ENCODE measurements at regions not wholly inside any gene's neighbourhood (a gene's known extent, or its start where the extent isn't known, plus 50 kb on each side); places are given as distances from the start of the nearest gene placed in this dataset.

GRCh38 chr15:98190914-98191313 is 230.4 kb downstream of the ARRDC4 start:
- Mint-ChIP-seq H3K27ac (no peak overlapping the region), H3K4me1 (ENCODE audit: low read depth) (no peaks in the 10 kb centered on the region), H3K9me3 (0 out of 2 replicates have a peak, but pooled peaks cover 4% of the 10 kb centered on the region), H3K36me3 (ENCODE audit: low read depth) (peaks cover 3% of the 10 kb centered on the region; the same call in 1 of the 2 replicates), H3K4me3 (no peak overlapping the region), H3K27me3 (ENCODE audit: insufficient read depth) (peaks cover 31% of the 10 kb centered on the region)
- no peak for DNase-seq
- TF ChIP-seq, protein P1, sequence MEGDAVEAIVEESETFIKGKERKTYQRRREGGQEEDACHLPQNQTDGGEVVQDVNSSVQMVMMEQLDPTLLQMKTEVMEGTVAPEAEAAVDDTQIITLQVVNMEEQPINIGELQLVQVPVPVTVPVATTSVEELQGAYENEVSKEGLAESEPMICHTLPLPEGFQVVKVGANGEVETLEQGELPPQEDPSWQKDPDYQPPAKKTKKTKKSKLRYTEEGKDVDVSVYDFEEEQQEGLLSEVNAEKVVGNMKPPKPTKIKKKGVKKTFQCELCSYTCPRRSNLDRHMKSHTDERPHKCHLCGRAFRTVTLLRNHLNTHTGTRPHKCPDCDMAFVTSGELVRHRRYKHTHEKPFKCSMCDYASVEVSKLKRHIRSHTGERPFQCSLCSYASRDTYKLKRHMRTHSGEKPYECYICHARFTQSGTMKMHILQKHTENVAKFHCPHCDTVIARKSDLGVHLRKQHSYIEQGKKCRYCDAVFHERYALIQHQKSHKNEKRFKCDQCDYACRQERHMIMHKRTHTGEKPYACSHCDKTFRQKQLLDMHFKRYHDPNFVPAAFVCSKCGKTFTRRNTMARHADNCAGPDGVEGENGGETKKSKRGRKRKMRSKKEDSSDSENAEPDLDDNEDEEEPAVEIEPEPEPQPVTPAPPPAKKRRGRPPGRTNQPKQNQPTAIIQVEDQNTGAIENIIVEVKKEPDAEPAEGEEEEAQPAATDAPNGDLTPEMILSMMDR (IDR thresholded peaks at IDR 0.05), result no peak

DNA sequence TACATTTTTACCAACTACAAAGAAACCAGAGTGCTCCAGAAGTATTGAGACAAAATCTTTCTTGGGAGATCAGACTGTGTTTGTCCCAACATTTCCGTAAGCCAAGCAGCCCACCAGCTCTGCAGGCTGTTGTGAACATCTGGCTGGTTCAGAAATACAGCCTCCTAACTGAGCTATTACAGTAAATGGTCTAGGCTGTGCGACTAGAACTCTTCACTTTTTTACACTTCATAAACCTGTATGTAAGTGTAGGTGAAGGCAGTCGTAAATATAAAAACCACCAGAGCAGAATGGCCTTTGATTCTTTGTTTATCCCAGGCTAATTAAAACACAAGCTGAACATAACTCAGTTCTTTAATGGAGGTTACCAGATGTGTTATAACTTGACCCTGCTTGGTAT is 235.3 kb downstream of the ARRDC4 start:
- H3K4me1 Mint-ChIP-seq (ENCODE audit: low read depth), result no peaks in the 10 kb centered on the region
- no peak overlapping the region for H3K27ac Mint-ChIP-seq
- no peak overlapping the region for H3K4me3 Mint-ChIP-seq
- H3K9me3 Mint-ChIP-seq, result 0 out of 2 replicates have a peak, but pooled peaks cover under 1% of the 10 kb centered on the region
- H3K27me3 Mint-ChIP-seq (ENCODE audit: insufficient read depth), result peaks cover 20% of the 10 kb centered on the region
- peaks cover 1% of the 10 kb centered on the region; the same call in 1 of the 2 replicates for H3K36me3 Mint-ChIP-seq (ENCODE audit: low read depth)
- DNase-seq, result no peak
- TF ChIP-seq, protein P1 (IDR thresholded peaks at IDR 0.05), result no peak

GRCh38 chr15:98196371-98196770 is 235.9 kb downstream of the ARRDC4 start:
- H3K4me1 Mint-ChIP-seq (ENCODE audit: low read depth), result no peaks in the 10 kb centered on the region
- H3K9me3 Mint-ChIP-seq, result no peaks in the 10 kb centered on the region
- H3K27ac Mint-ChIP-seq, result no peak overlapping the region
- no peaks in the 10 kb centered on the region for H3K36me3 Mint-ChIP-seq (ENCODE audit: low read depth)
- peaks cover 21% of the 10 kb centered on the region for H3K27me3 Mint-ChIP-seq (ENCODE audit: insufficient read depth)
- TF ChIP-seq, protein P1 (IDR thresholded peaks at IDR 0.05), result no peak
- no peak for DNase-seq
- no peak overlapping the region for H3K4me3 Mint-ChIP-seq

DNA sequence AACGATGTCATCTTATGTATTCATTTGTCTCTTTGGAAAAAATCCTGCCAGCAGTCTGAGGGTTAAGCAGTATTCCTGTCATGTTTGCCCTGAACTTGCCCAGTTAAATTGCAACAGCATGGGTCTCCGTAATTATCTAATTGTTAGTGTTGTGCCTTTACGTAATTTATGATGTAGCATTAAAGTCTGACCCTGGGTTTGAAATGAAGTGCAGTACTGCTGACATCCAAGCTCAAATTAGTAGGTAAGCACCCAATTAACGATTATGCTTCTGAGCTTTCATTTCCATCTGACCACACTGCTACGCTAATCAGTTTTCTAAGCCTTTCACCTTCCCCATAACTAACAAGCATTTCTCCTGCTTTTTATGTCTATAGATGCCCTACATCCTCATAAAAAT is 241.8 kb downstream of the ARRDC4 start:
- no peak for DNase-seq
- H3K27me3 Mint-ChIP-seq (ENCODE audit: insufficient read depth), result peaks cover 8% of the 10 kb centered on the region
- no peaks in the 10 kb centered on the region for H3K36me3 Mint-ChIP-seq (ENCODE audit: low read depth)
- H3K27ac Mint-ChIP-seq, result no peak overlapping the region
- no peaks in the 10 kb centered on the region for H3K9me3 Mint-ChIP-seq
- H3K4me3 Mint-ChIP-seq, result no peak overlapping the region
- TF ChIP-seq, protein P1 (IDR thresholded peaks at IDR 0.05), result no peak
- H3K4me1 Mint-ChIP-seq (ENCODE audit: low read depth), result no peaks in the 10 kb centered on the region

- Mint-ChIP-seq H3K27ac (no peak overlapping the region), H3K9me3 (no peaks in the 10 kb centered on the region), H3K36me3 (ENCODE audit: low read depth) (no peaks in the 10 kb centered on the region), H3K4me1 (ENCODE audit: low read depth) (no peaks in the 10 kb centered on the region), H3K4me3 (no peak overlapping the region), H3K27me3 (ENCODE audit: insufficient read depth) (peaks cover 10% of the 10 kb centered on the region)
- DNase-seq, result no peak
- TF ChIP-seq, protein P1 (IDR thresholded peaks at IDR 0.05), result no peak
Observed at GRCh38 chr15:98203872-98204660, 243.6 kb downstream of the ARRDC4 start.

All from HFFc6 (cell line).